ENCODE measurements at regions not wholly inside any gene's neighbourhood (a gene's known extent, or its start where the extent isn't known, plus 50 kb on each side); places are given as distances from the start of the nearest gene placed in this dataset.
"Not testable (repeated sequence)": the region's sequence is repeated elsewhere in the genome, so short reads cannot be mapped to it uniquely, and the experiment has no call there.

DNA sequence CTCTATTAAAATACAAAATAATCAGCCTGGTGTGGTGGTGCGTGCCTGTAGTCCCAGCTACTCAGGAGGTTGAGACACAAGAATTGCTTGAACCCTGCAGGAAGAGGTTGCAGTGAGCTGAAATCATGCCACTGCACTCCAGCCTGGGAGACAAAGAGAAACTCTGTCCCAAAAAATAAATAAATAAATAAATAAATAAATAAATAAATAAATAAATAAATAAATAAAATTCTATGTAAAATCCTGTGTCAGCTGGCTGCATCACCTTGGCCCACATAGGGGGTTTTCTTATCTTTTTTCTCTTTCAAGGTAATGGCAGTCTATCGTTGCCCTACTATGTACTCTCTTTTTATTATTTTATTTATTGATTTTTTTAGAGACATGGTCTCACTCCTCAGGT lies 206.7 kb downstream of the ALG10 start:
- not testable (repeated sequence) for DNase-seq

DNA sequence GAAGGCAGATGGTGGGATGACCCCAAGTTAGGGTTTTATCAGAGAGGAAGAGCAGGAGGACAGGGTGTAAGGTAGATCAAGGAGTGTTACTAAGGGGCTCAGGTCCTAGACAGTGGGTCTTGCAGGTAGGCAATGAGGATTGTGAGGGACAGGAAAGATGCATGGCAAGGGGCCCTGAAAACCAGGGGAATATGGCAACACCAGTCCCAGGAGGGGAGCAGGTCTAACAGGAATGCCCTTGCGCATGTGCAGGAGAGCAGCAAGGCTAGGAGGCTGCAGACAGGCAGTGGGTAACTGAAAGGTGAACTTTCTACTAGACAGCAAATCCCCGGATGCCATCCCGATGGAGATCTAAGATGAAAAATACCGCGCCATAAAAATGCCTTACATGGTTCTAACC lies 211.3 kb downstream of the ALG10 start:
- no peak for DNase-seq

DNA sequence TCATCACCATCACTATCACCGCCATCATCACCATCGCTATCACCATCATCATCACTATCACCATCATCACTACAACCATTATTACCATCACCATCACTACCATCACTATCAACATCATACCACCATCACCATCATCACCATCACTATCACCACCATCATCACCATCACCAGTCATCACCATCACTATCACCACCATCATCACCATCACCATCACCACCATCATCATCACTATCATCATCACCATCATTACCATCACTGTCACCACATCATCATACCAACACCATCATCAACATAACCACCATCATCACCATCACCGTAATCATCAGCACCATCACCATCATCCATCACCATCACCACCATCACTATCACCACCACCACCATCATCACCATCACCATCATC lies 213.8 kb downstream of the ALG10 start:
- no peak for DNase-seq

GRCh38 chr12:34244608-34245007 lies 222.3 kb downstream of the ALG10 start:
- DNase-seq: no peak

DNA sequence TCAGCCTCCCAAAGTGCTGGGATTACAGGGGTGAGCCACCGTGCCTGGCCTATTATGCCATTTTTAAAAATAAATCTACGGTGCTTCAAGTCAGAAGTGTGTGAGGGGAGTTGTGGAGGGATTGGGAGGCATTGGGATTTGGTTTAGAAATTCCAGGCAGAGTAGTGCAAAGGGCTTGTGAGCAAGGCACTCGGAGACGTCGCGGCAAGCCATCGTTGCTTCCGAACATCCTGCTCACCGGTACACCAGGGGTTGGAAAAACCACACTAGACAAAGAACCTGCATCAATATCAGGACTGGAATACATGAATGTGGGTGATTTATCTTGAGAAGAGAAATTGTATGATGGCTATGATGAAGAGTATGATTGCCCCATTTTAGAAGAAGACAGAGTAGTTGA lies 227.0 kb downstream of the ALG10 start:
- no peak for DNase-seq

DNA sequence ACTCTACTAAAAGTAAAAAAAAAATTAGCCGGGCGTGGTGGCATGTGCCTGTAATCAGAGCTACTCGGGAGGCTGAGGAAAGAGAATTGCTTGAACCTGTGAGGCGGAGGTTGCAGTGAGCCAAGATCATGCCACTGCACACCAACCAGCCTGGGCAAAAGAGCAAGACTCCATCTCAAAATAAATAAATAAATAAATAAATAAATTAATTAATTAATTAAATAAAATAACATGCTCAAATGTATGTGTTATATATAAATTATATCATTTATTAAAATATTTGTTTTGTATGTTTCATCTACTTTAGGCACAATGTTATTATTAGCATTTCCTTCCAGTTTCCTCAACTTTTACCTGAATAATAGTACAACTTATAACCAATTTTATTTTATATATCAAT lies 229.6 kb downstream of the ALG10 start:
- not testable (repeated sequence) for DNase-seq

- no peak for DNase-seq
These were observed 231.4 kb downstream of the ALG10 start for GRCh38 chr12:34253674-34254073.

- DNase-seq: no peak
These were observed 234.8 kb downstream of the ALG10 start for GRCh38 chr12:34257093-34257492.

DNA sequence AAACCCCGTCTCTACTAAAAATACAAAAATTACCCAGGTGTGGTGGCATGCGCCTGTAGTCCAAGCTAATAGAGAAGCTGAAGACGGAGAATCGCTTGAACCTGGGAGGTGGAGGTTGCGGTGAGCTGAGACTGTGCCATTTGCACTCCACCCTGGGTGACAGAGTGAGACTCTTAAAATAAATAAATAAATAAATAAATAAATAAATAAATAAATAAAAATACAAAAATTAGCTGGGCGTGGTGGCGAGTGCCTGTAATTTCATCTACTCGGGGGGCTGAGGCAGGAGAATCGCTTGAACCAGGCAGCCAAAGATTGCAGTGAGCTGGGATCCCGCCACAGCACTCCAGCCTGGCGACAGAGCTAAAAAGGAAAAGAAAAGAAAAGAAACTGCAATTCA lies 239.8 kb downstream of the ALG10 start:
- DNase-seq: not testable (repeated sequence)

DNA sequence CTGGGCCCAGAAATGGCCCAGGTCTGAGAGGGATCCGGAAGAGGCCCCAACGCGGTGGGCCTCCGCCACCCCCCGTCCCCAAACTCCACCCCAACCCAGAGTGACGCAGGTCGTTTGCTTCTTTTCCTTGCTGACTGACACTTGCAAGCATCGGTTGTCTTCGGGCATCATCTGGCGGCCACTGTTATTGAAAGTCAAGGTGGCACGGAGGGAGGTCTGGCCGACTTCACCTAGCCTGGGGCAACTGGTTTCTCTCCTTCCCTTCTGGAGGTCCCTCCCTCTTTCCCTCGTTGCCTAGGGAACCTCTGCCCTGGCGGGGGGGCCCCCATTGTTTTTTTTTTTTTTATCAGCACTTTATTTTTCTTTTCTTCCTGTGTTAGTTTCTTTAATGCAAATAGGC lies 241.8 kb downstream of the ALG10 start:
- DNase-seq: no peak

GRCh38 chr12:34273703-34274102 lies 251.4 kb downstream of the ALG10 start:
- not testable (repeated sequence) for DNase-seq

GRCh38 chr12:34275129-34275528 lies 252.8 kb downstream of the ALG10 start:
- DNase-seq: no peak

DNA sequence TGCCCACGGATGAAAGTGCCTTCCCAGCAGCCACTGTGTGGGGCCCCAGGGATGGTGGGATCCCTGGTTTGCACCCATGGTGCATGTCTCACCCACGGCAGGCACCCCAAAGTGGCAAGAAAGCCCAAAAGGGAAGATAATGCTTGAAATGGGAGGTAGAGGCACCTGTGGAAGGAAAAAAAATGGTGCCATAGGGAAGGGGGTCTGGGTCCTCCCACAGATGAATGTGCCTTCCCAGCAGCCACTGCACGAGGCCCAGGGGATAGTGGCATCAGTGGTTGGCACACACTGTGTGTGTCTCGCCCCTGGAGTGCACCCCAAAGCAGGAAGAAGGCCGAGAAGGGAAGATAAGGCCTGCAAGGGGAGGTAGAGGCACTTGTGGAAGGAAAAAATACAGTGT lies 264.2 kb downstream of the ALG10 start:
- no peak for DNase-seq

- no peak for DNase-seq
These were observed 264.6 kb downstream of the ALG10 start for GRCh38 chr12:34286934-34287333.

GRCh38 chr12:34287437-34287836 lies 265.1 kb downstream of the ALG10 start:
- no peak for DNase-seq

DNA sequence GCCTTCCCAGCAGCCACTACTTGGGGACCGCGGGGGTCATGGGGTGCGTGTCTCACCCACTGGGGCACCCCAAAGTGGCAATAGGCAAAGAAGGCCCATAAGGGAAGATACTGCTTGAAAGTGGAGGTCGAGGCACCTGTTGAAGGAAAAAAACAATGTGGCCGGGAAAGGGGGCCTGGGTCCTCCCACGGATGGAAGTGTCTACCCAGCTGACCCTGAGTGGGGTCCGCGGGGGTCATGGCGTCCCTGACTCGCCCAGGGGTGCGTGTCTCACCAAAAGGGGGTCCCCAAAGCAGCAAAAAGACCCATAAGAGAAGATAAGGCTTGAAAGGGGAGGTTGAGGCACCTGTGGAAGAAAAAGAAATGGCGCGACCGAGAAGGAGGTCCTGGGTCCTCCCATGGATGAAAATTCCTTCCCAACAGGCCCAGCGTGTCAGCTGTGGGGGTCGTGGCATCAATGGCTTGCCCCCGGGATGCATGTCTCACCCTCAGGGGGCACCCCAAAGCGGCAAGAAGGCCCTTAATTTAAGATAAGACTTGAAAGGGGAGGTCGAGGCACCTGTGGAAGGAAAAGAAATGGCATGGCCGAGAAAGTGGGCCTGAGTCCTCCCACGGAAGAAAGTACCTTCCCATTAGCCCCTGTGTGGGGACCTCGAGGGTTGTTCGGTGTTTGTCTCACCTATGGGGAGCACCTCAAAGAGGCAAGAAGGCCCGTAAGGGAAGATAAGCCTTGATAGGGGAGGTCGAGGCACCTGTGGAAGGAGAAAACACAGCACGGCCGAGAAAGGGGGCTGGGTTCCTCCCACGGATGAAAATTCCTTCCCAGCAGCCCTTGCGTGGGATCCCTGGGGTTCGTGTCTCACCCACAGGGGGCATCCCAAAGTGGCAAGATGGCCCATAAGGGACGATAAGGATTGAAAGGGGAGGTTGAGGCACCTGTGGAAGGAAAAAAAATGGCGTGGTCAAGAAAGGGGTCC lies 266.0 kb downstream of the ALG10 start:
- DNase-seq: no peak

- DNase-seq: no peak
These were observed 266.7 kb downstream of the ALG10 start for GRCh38 chr12:34288963-34289345.

GRCh38 chr12:34289431-34290380 lies 267.4 kb downstream of the ALG10 start:
- DNase-seq: no peak

DNA sequence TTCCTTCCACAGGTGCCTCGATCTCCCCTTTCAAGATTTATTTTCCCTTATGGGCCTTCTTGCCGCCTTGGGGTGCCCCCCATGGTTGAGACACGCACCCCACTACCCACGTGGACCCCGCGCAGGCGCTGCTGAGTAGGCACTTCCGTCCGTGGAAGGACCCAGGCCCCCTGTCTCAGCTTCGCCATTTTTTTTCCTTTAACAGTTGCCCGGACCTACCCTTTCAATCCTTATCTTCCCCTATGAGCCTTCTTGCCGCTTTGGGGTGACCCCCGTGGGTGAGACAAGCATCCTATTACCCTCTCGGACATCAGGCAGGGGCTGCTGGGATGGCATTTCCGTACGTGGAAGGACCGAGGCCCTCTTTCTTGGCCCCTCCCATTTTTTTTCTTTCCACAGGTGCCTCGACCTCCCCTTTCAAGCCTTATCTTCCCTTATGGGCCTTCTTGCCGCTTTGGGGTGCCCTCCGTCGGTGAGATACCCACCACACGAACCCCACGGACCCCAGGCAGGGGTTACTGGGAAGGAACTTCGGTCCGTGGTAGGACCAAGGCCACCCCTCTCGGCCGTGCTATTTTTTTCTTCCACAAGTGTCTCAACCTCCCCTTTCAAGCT lies 268.2 kb downstream of the ALG10 start:
- no peak for DNase-seq

DNA sequence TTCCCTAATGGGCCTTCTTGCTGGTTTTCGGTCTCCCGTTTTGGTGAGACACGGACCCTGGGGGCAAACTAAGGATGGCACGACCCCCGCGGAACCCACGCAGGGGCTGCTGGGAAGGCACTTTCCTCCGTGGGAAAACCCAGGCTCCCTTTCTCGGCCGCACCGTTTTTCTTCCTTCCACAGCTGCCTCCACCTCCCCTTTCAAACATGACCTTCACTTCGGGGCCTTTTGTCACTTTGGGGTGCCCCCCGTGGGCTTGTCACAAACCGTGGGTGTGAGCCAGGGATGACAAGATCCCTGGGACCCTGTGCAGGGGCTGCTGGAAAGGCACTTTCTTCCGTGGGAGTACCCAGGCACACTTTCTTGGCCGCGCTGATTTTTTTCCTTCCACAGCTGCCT lies 268.7 kb downstream of the ALG10 start:
- no peak for DNase-seq

- no peak for DNase-seq
These were observed 269.2 kb downstream of the ALG10 start for GRCh38 chr12:34291426-34291901.

GRCh38 chr12:34292736-34293625 lies 270.7 kb downstream of the ALG10 start:
- no peak for DNase-seq
